ENCODE measurements at regions not wholly inside any gene's neighbourhood (a gene's known extent, or its start where the extent isn't known, plus 50 kb on each side); places are given as distances from the start of the nearest gene placed in this dataset.

DNA sequence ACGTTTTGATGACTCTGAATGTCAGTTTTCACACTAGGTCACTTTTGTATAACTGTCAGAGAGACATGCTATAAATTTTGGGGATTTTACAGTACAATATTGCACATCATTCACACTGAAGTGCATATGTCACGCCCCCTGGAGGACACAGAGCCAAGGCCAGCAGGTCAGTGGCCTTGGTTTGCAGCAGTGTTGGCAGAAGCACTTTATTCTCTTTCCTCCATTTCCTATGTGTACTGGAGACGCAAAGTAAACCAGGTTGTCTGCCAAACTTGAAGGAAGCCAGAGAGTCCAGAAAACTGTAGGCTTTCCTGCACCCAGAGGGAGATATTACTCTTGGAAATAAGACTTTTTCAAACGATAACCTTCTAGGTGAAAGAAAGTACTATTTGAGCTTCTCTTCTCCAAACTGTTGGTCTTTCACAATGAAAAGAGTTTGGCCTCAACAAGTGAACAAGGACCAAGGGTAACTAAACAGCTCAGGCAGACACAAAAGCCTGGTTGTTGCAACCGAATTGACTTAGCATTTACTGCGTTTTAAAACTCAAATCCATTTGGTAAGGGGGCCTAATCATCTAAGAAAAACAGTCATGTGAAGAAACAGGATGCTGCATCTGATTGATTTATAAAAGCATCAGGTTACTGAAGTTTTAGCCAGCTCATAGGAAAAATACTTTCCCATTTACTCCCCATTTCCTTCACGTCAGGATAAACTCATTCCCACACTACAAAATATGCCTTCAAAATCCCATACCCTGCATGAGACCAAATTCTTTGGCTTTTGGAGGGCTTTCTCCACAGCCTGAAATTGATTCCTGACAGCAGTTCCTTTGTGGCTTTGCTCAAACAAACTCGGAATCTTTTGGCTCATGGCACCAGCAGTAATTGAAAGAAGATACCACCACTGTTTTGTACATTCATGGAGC is 83.0 kb upstream of the SEC61G start:
- H3K27me3 ChIP-seq: no peaks in the 10 kb centered on the region
- no peaks in the 10 kb centered on the region for H3K9me3 ChIP-seq
- DNase-seq: peak; percentile 33
- H3K36me3 ChIP-seq: no peaks in the 10 kb centered on the region
- TF ChIP-seq CTCF (IDR thresholded peaks at IDR 0.05; ENCODE audit: low read depth, low read length): peak; percentile 77
- H3K4me3 ChIP-seq (ENCODE audit: low read depth, low read length): no peak overlapping the region
- H3K4me1 ChIP-seq: peaks cover 7% of the 10 kb centered on the region

GRCh38 chr7:54843841-54844355 is 84.9 kb upstream of the SEC61G start:
- Histone ChIP-seq H3K27me3 (no peaks in the 10 kb centered on the region), H3K9me3 (no peaks in the 10 kb centered on the region), H3K36me3 (no peaks in the 10 kb centered on the region), H3K4me3 (ENCODE audit: low read depth, low read length) (no peak overlapping the region), H3K4me1 (peaks cover 7% of the 10 kb centered on the region)
- no peak for DNase-seq
- TF ChIP-seq CTCF (IDR thresholded peaks at IDR 0.05; ENCODE audit: low read depth, low read length): no peak

GRCh38 chr7:54846273-54846672 is 87.3 kb upstream of the SEC61G start:
- H3K4me1 ChIP-seq: no peaks in the 10 kb centered on the region
- TF ChIP-seq CTCF (IDR thresholded peaks at IDR 0.05; ENCODE audit: low read depth, low read length): no peak

DNA sequence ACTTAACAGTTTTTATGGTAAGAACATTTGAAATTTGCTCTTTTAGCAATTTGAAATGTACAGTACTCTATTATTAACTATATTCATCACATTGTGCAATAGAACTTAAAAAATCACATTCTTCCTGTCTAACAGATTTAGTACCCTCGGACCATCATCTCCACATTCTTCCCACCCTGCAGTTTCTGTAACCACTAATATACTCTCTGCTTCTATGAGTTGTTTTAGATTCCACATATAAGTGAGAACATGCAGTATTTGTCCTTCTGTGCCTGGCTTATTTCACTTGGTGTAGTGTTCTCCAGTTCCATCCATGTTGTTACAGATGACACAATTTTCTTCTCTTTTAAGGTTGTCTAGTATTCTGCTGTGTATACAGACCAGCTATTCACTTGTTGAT is 88.9 kb upstream of the SEC61G start:
- H3K36me3 ChIP-seq: no peaks in the 10 kb centered on the region
- H3K27me3 ChIP-seq: no peaks in the 10 kb centered on the region
- DNase-seq: no peak
- no peaks in the 10 kb centered on the region for H3K9me3 ChIP-seq
- no peak for TF ChIP-seq CTCF (IDR thresholded peaks at IDR 0.05; ENCODE audit: low read depth, low read length)
- H3K4me3 ChIP-seq (ENCODE audit: low read depth, low read length): no peak overlapping the region
- no peaks in the 10 kb centered on the region for H3K4me1 ChIP-seq

More at GRCh38 chr7:54846273-54846672, 87.3 kb upstream of the SEC61G start:
- Histone ChIP-seq H3K9me3 (no peaks in the 10 kb centered on the region), H3K27me3 (no peaks in the 10 kb centered on the region), H3K4me3 (ENCODE audit: low read depth, low read length) (no peak overlapping the region), H3K36me3 (no peaks in the 10 kb centered on the region)
- DNase-seq: no peak

DNA sequence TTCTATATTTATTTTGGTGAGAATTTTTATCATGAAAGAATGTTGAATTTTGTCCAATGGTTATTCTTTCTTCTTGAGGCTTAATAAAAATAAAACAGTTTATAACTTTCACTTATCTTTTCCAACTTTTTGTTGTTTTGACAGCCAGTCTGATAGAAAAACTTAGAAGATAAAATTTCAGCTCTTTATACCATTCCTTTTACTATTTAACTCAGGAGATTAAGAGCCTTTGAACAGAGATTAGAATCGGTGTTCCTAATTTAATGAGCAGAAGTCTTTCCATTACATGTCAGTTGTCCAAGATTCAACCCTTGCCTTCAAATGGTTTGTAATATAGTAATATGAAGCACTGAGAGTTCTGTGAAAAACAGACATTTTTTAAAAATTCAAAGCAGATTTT is 97.8 kb upstream of the SEC61G start:
- no peak for DNase-seq
- Histone ChIP-seq H3K4me1 (peaks cover 5% of the 10 kb centered on the region; the same call in 1 of the 2 replicates), H3K27me3 (no peaks in the 10 kb centered on the region), H3K9me3 (no peaks in the 10 kb centered on the region), H3K36me3 (no peaks in the 10 kb centered on the region), H3K4me3 (ENCODE audit: low read depth, low read length) (no peak overlapping the region)
- no peak for TF ChIP-seq CTCF (IDR thresholded peaks at IDR 0.05; ENCODE audit: low read depth, low read length)

DNA sequence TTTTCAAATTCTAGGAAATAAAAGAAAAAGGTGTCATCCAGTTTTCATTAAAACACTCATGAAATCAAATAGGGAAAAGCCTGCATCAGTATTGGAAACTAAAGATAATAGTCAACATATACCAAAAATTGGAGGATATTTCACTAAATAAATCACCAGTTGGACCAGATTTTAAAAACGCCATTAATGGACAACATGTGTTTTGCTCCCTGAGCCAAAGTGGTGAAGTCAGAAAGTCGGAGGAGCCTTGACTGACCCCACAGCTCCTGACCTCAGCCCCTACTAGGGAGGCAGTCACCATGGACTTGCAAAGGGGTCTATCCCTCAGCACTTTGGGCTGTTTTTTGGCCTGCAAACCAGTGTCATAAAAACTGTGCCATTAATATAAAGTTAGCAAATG is 98.3 kb upstream of the SEC61G start:
- Histone ChIP-seq H3K36me3 (no peaks in the 10 kb centered on the region), H3K4me1 (peaks cover 5% of the 10 kb centered on the region; the same call in 1 of the 2 replicates), H3K4me3 (ENCODE audit: low read depth, low read length) (no peak overlapping the region), H3K9me3 (no peaks in the 10 kb centered on the region), H3K27me3 (no peaks in the 10 kb centered on the region)
- TF ChIP-seq CTCF (IDR thresholded peaks at IDR 0.05; ENCODE audit: low read depth, low read length): no peak
- no peak for DNase-seq
